Heart left ventricle (tissue), 16 donors: ENCODE measurements at regions not wholly inside any gene's neighbourhood (a gene's known extent, or its start where the extent isn't known, plus 50 kb on each side); places are given as distances from the start of the nearest gene placed in this dataset.

ENCODE experiments used
- ATAC-seq, 4 donors: fragments of 200-7000 bp; cut with Tn5 transposase; one replicate each; pipeline ENCODE4 v1.9.1; 2020 to 2022; ENCODE audit warnings: moderate library complexity in 4 of 4, mild to moderate bottlenecking in 3 of 4, moderate number of reproducible peaks in 1 of 4
- DNase-seq, 5 donors: peaks; one replicate each; pipeline ENCODE4 v3.0.0-alpha.2; 2020
- H3K27ac ChIP-seq, 12 donors: fragments of 200-600 bp; sonication (generic) in 4 of 12; one replicate each; pipeline versions ENCODE4 v1.5.0 to v1.8.0; 2016 to 2022; ENCODE audit warnings: mild to moderate bottlenecking in 2 of 12
- H3K27me3 ChIP-seq, 9 donors: fragments of 200-600 bp; sonication (generic) in 2 of 9; one replicate each; pipeline versions ENCODE4 v1.5.1 to v1.8.0; 2016 to 2022; ENCODE audit warnings: mild to moderate bottlenecking in 3 of 9
- H3K36me3 ChIP-seq, 9 donors: fragments of 200-600 bp; sonication (generic) in 2 of 9; one replicate each; pipeline versions ENCODE4 v1.5.0 to v1.8.0; 2018 to 2022; ENCODE audit warnings: mild to moderate bottlenecking in 2 of 9
- H3K4me1 ChIP-seq, 12 donors: fragments of 200-600 bp; sonication (generic) in 4 of 12; one replicate each; pipeline versions ENCODE4 v1.5.0 to v1.8.0; 2016 to 2022; ENCODE audit warnings: mild to moderate bottlenecking in 3 of 12
- H3K4me3 ChIP-seq, 12 donors: fragments of 200-600 bp; sonication (generic) in 4 of 12; one replicate each; pipeline versions ENCODE4 v1.5.0 to v1.8.0; 2017 to 2022; ENCODE audit warnings: mild to moderate bottlenecking in 9 of 12, moderate library complexity in 4 of 12
- H3K9me3 ChIP-seq, 12 donors: fragments of 200-600 bp; sonication (generic) in 4 of 12; one replicate each; pipeline versions ENCODE4 v1.5.0 to v1.8.0; 2016 to 2022; ENCODE audit warnings: mild to moderate bottlenecking in 1 of 12
- CTCF ChIP-seq, 12 donors: fragments of 200-600 bp; sonication (generic) in 4 of 12; IDR thresholded peaks; one replicate each; pipeline versions ENCODE4 v1.5.0 to v1.8.0; 2018 to 2022; ENCODE audit warnings: antibody characterized with exemption in 12 of 12, mild to moderate bottlenecking in 5 of 12
- POLR2A ChIP-seq, 2 donors: fragments of 450-650 bp; IDR thresholded peaks; one replicate each; pipeline ENCODE4 v1.6.1; 2017; ENCODE audit warnings: antibody characterized with exemption in 2 of 2, mild to moderate bottlenecking in 2 of 2, moderate library complexity in 2 of 2
- WGBS, 4 donors: extraction: QIAGEN DNeasy Blood & Tissue Kit in 2 of 4; methylation state at CpG; one replicate each; pipeline versions ENCODE4 v1.1.5 to v1.1.7; 2013 to 2018; 5-methylcytosine and 5-hydroxymethylcytosine counted together
- intact Hi-C, 10 donors: fragments of 100-400 bp; cut with DNase I; formaldehyde crosslinking; loops; one replicate each; pipeline versions ENCODE4 v1.11.1 to v1.14.2; 2022
- donor health status: ischemic (EF 13 %, LVEDD 7.1; RV severe dilation, severe dysfunction).
- donor health status: healthy with polysubstance abuse.
- donor health status: DM: no; HTN: yes; CAD: no.
- donor health status: DM: no; HTN: no; CAD: no.
- donor health status: ischemic (EF 25% LVEDD 6.9; RV normal size, moderate dysfunction).
- donor health status: ischemic (EF 25% LVEDD 5.7; RV mildly dilated, moderate dysfunction).
- donor health status: healthy.
- donor health status: DM: yes; HTN: yes; CAD: no.
- donor health status: ischemic (EF 35%, LVEDD 5.7; RV mildly dilated, moderate dysfunction).
- donor health status: nonischemic (EF 11% LVEDD 7.7; RV severe dilation, severe dysfunction).
- donor health status: DM: yes; HTN: yes; CAD: no.
- donor health status: PGD.
- donor health status: ischemic (EF 29% LVEDD 5.4; RV normal size, mild dysfunction).
- donor health status: nonischemic (EF 23%, LVEDD 6.1; RV moderate dilation, normal function).

DNA sequence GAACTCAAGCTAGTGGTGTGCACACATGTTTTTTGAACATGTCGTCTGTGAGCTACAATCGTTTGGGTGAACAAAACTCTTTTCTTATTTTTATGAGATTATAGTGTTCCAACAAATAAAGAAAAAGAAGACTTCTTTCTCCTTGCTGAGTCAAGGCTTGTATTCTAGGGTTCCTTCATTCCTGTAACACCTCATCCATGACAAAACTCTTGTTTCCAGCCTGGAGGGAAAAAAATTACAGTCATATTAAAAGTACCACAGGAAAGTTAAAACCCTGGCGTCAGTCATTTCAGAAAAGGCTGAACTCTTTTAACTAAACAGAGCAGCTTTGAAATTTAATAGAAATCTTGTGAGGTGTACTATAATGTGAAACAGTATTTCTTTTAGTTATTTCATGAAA lies 79.2 kb upstream of the BOD1L1 start:
- Histone ChIP-seq H3K4me1 (peaks cover 0 to 30% (median 9%) of the 10 kb centered on the region in 12 donors), H3K36me3 (no peaks in the 10 kb centered on the region), H3K27ac (peak overlapping the region in 11 of 12 donors; percentile 65 to 95 (median 79)), H3K27me3 (no peaks in the 10 kb centered on the region), H3K9me3 (no peaks in the 10 kb centered on the region), H3K4me3 (no peak overlapping the region)
- WGBS, 4 donors = 55 to 72% (median 61%) methylated on average over 3 of the region's 3 CpGs
- no peak for TF ChIP-seq POLR2A (IDR thresholded peaks at IDR 0.05)
- TF ChIP-seq CTCF (IDR thresholded peaks at IDR 0.05) = no peak
- no peak for DNase-seq
- intact Hi-C loops = loop anchor here in 2 of 10 donors (10.0 kb wide), 1 partner anchor 128 kb away; no protein-coding TSS in a partner anchor
- no peak for ATAC-seq

GRCh38 chr4:13710246-13710885 lies 82.8 kb upstream of the BOD1L1 start:
- DNase-seq (no peak), ATAC-seq (no peak)
- no peaks in the 10 kb centered on the region for H3K27me3 ChIP-seq
- intact Hi-C loops = no loop called here
- H3K9me3 ChIP-seq = no peaks in the 10 kb centered on the region
- TF ChIP-seq POLR2A (IDR thresholded peaks at IDR 0.05) (no peak), CTCF (IDR thresholded peaks at IDR 0.05) (no peak)
- no peaks in the 10 kb centered on the region for H3K36me3 ChIP-seq
- no peak overlapping the region for H3K27ac ChIP-seq
- 92 to 96% (median 95%) methylated on average over 8 of the region's 8 CpGs for WGBS, 4 donors
- H3K4me1 ChIP-seq = peaks cover 0 to 12% (median under 1%) of the 10 kb centered on the region in 12 donors
- H3K4me3 ChIP-seq = no peak overlapping the region

DNA sequence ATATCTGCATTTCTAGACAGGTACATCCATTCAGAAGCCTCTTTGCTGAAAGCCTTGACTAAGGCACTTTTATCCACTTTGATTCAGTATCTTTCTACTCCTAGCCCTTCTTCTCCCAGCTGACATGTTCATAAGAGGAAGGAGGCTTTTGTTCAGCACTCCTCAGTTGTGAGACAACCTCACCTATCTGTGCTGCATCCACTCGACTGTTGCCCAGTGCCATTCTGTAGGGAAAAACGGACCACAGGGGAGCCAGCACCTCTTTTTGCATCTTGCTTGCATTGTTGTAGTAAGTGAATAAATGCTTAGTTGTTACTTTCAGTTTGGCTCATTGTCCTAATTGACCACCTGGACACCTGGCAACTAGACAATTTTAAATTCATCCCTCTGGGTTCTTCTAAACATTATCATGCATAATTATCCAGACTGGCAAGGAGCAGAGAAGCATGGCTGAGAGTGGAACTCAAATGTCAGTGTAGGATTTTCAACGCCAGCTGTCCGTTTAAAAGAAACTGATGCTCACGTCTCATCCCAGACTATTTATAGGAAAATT lies 83.8 kb upstream of the BOD1L1 start:
- no peak for ATAC-seq
- TF ChIP-seq POLR2A (IDR thresholded peaks at IDR 0.05) (no peak), CTCF (IDR thresholded peaks at IDR 0.05) (no peak)
- intact Hi-C loops = no loop called here
- no peaks in the 10 kb centered on the region for H3K36me3 ChIP-seq
- no peak overlapping the region for H3K27ac ChIP-seq
- DNase-seq = no peak
- H3K27me3 ChIP-seq = no peaks in the 10 kb centered on the region
- H3K4me3 ChIP-seq = no peak overlapping the region
- 58 to 77% (median 74%) methylated on average over 5 of the region's 5 CpGs for WGBS, 4 donors
- H3K4me1 ChIP-seq = peaks cover 0 to 4% (median 0%) of the 10 kb centered on the region in 12 donors
- no peaks in the 10 kb centered on the region for H3K9me3 ChIP-seq

DNA sequence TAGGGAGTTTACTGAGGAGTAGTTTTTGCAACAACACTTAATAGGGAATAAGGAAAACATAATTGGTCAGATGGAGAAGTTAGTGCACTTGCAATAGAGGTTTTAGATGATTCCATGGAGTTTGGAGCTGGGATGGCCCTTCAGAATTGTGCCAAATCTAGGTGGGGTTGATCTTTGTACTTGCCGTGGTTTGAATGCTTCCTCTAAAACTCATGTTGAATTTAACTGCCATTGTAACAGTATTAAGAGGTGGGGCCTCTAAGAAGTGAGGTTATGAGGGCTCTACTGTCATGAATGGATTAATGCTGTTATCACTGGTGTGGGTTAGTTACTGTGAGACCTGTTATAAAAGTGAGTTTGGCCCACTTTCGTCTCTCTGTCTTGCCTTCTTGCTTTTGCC lies 94.4 kb upstream of the BOD1L1 start:
- ATAC-seq = no peak
- H3K27ac ChIP-seq = no peak overlapping the region

More for the DNA sequence above, 94.4 kb upstream of the BOD1L1 start:
- Histone ChIP-seq H3K36me3 (no peaks in the 10 kb centered on the region), H3K4me1 (no peaks in the 10 kb centered on the region), H3K9me3 (no peaks in the 10 kb centered on the region), H3K4me3 (no peak overlapping the region), H3K27me3 (no peaks in the 10 kb centered on the region)
- no peak for DNase-seq
- WGBS, 4 donors = 40 to 86% (median 62%) methylated on average over 2 of the region's 2 CpGs
- TF ChIP-seq POLR2A (IDR thresholded peaks at IDR 0.05) = no peak
- no peak for TF ChIP-seq CTCF (IDR thresholded peaks at IDR 0.05)
- intact Hi-C loops = no loop called here
